NT2/D1 (cell line): ENCODE measurements at regions not wholly inside any gene's neighbourhood (a gene's known extent, or its start where the extent isn't known, plus 50 kb on each side); places are given as distances from the start of the nearest gene placed in this dataset.

Experiments used
- SUZ12 ChIP-seq: IDR thresholded peaks from 2 replicates; pipeline ENCODE4 v1.6.1; 2011; ENCODE audit not compliant: insufficient read length, insufficient read depth; ENCODE audit errors: extremely low read depth
- YY1 ChIP-seq: IDR thresholded peaks from 2 replicates; pipeline ENCODE4 v1.6.1; 2011; ENCODE audit not compliant: insufficient read length, insufficient read depth
- ZNF274 ChIP-seq: IDR thresholded peaks from 2 replicates; pipeline ENCODE4 v1.6.1; 2011; ENCODE audit warnings: mild to moderate bottlenecking, low read depth, low read length

DNA sequence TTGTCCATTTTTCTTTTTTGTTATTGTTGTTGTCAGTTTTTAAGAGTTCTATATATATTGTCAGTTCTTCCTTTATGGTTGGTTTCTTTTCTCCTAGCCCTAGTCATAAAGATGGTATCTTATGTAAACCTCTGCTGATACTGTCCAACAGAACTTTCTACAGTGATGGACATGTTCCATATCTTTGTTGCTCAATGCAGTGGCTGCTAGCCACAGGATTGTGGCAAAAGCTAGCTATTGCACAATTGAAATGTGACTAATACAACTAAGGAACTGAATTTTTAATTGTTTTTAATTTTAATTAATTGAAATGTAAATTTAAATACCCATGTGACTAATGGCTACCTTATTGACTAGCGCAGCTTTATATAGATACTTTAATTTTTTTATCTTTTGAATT lies 411.8 kb upstream of the PTBP2 start:
- no peak for TF ChIP-seq ZNF274
- TF ChIP-seq YY1: no peak
- no peak for TF ChIP-seq SUZ12
